Activated CD8-positive, alpha-beta T cell treated with anti-CD3 and anti-CD28 coated beads for 36 hours (primary cell): ENCODE measurements at regions not wholly inside any gene's neighbourhood (a gene's known extent, or its start where the extent isn't known, plus 50 kb on each side); places are given as distances from the start of the nearest gene placed in this dataset.

Source experiments
- ATAC-seq: fragments of 200-7000 bp; cut with Tn5 transposase; one replicate; pipeline ENCODE4 v1.10.0; 2021; ENCODE audit warnings: mild to moderate bottlenecking, moderate library complexity
- CTCF ChIA-PET: fragments of 350-600 bp; sonication (Branson Sonifier 250); formaldehyde crosslinking; loops from one replicate; lab custom pipeline; 2021; ENCODE audit warnings: antibody characterized with exemption; lab: Charles Lee
- POLR2A ChIA-PET: fragments of 350-600 bp; sonication (Branson Sonifier 250); formaldehyde crosslinking; loops from one replicate; lab custom pipeline; 2021; ENCODE audit warnings: antibody characterized with exemption; lab: Charles Lee
- DNase-seq: peaks from one replicate; pipeline ENCODE4 v3.0.0-alpha.2; 2020
- H3K27ac Mint-ChIP-seq: one replicate; pipeline ENCODE4 v1.8.0; 2021; ENCODE audit warnings: mild to moderate bottlenecking, mixed read lengths
- H3K27me3 Mint-ChIP-seq: one replicate; pipeline ENCODE4 v1.8.0; 2021; ENCODE audit warnings: mixed read lengths
- H3K36me3 Mint-ChIP-seq: one replicate; pipeline ENCODE4 v1.8.0; 2021; ENCODE audit warnings: low read depth, mixed read lengths
- H3K4me1 Mint-ChIP-seq: one replicate; pipeline ENCODE4 v1.8.0; 2021; ENCODE audit warnings: low read depth, mixed read lengths
- H3K4me3 Mint-ChIP-seq: one replicate; pipeline ENCODE4 v1.8.0; 2021; ENCODE audit warnings: mild to moderate bottlenecking, moderate library complexity, mixed read lengths
- H3K9me3 Mint-ChIP-seq: one replicate; pipeline ENCODE4 v1.8.0; 2021; ENCODE audit warnings: mixed read lengths
- CTCF ChIP-seq: fragments of 200-600 bp; IDR thresholded peaks from one replicate; pipeline ENCODE4 v1.8.0; 2022; ENCODE audit warnings: antibody characterized with exemption, mild to moderate bottlenecking
- intact Hi-C: fragments of 100-400 bp; cut with micrococcal nuclease; formaldehyde crosslinking; loops from one replicate; pipeline ENCODE4 v1.10.0; 2022

- CTCF ChIA-PET, result interaction anchor here (1.5 kb wide), 1 partner anchor 30 kb away, joined by 4 read pairs; no protein-coding TSS in a partner anchor
- no peak for ATAC-seq
- Mint-ChIP-seq H3K27me3 (no peaks in the 10 kb centered on the region), H3K27ac (no peak overlapping the region), H3K9me3 (no peaks in the 10 kb centered on the region), H3K4me1 (peaks cover 32% of the 10 kb centered on the region), H3K36me3 (no peaks in the 10 kb centered on the region), H3K4me3 (no peak overlapping the region)
- POLR2A ChIA-PET, result no interaction called here
- DNase-seq, result no peak
- TF ChIP-seq CTCF, result no peak
- intact Hi-C loops, result no loop called here
These were observed 56.3 kb upstream of the TCF20 start for GRCh38 chr22:42326801-42327200.

GRCh38 chr22:42326301-42326700, 55.8 kb upstream of the TCF20 start:
- DNase-seq (no peak), ATAC-seq (no peak)
- POLR2A ChIA-PET, result no interaction called here
- Mint-ChIP-seq H3K36me3 (no peaks in the 10 kb centered on the region), H3K27me3 (no peaks in the 10 kb centered on the region), H3K9me3 (no peaks in the 10 kb centered on the region), H3K4me3 (no peak overlapping the region), H3K27ac (no peak overlapping the region), H3K4me1 (peaks cover 32% of the 10 kb centered on the region)
- CTCF ChIA-PET, result no interaction called here
- intact Hi-C loops, result no loop called here
- no peak for TF ChIP-seq CTCF

GRCh38 chr22:42324990-42325710, 54.7 kb upstream of the TCF20 start:
- ChIA-PET POLR2A (interaction anchor here (0.5 kb wide), 1 partner anchor 135 kb away, joined by 3 read pairs; no protein-coding TSS in a partner anchor), CTCF (interaction anchor here (1.0 kb wide), 1 partner anchor 21 kb away, joined by 3 read pairs; no protein-coding TSS in a partner anchor)
- Mint-ChIP-seq H3K27me3 (no peaks in the 10 kb centered on the region), H3K4me1 (peaks cover 32% of the 10 kb centered on the region), H3K27ac (no peak overlapping the region), H3K36me3 (no peaks in the 10 kb centered on the region), H3K4me3 (no peak overlapping the region), H3K9me3 (no peaks in the 10 kb centered on the region)
- peak; percentile 32 for ATAC-seq
- intact Hi-C loops, result no loop called here
- peak; percentile 19 for DNase-seq
- no peak for TF ChIP-seq CTCF

GRCh38 chr22:42324566-42324965, 54.1 kb upstream of the TCF20 start:
- intact Hi-C loops, result no loop called here
- ATAC-seq, result no peak
- no peak for DNase-seq
- Mint-ChIP-seq H3K36me3 (no peaks in the 10 kb centered on the region), H3K4me3 (no peak overlapping the region), H3K9me3 (no peaks in the 10 kb centered on the region), H3K27me3 (no peaks in the 10 kb centered on the region), H3K4me1 (peaks cover 32% of the 10 kb centered on the region), H3K27ac (no peak overlapping the region)
- POLR2A ChIA-PET, result no interaction called here
- TF ChIP-seq CTCF, result no peak
- CTCF ChIA-PET, result interaction anchor here (1.0 kb wide), 1 partner anchor 21 kb away, joined by 3 read pairs; no protein-coding TSS in a partner anchor

- H3K27ac Mint-ChIP-seq, result no peak overlapping the region
- ChIA-PET CTCF (no interaction called here), POLR2A (no interaction called here)
- DNase-seq (no peak), ATAC-seq (no peak)
- H3K27me3 Mint-ChIP-seq, result no peaks in the 10 kb centered on the region
- intact Hi-C loops, result no loop called here
- H3K36me3 Mint-ChIP-seq, result no peaks in the 10 kb centered on the region
- no peak overlapping the region for H3K4me3 Mint-ChIP-seq
- H3K4me1 Mint-ChIP-seq, result peaks cover 32% of the 10 kb centered on the region
- H3K9me3 Mint-ChIP-seq, result no peaks in the 10 kb centered on the region
- no peak for TF ChIP-seq CTCF
These were observed 53.5 kb upstream of the TCF20 start for GRCh38 chr22:42323971-42324370.
